GM23338 (cell line): ENCODE measurements at regions not wholly inside any gene's neighbourhood (a gene's known extent, or its start where the extent isn't known, plus 50 kb on each side); places are given as distances from the start of the nearest gene placed in this dataset.

Experiments
- ATAC-seq: fragments of 200-7000 bp; cut with Tn5 transposase; 3 replicates; pipeline ENCODE4 v1.9.1; 2020
- DNase-seq: peaks from one replicate; pipeline ENCODE4 v3.0.0-alpha.2; 2015; ENCODE audit warnings: low spot score
- H2AFZ ChIP-seq: fragments of 200-600 bp; sonication (generic); 2 replicates; pipeline ENCODE4 v1.8.0; 2016; ENCODE audit warnings: antibody characterized with exemption, mild to moderate bottlenecking, moderate library complexity
- H3F3A ChIP-seq: fragments of 200-600 bp; sonication (generic); replicated peaks from 2 replicates; pipeline ENCODE4 v1.8.0; 2017; ENCODE audit warnings: antibody characterized with exemption, mixed run types, low read depth
- H3K27ac ChIP-seq: fragments of 200-600 bp; sonication (generic); 2 replicates; pipeline ENCODE4 v1.6.1; 2016; ENCODE audit warnings: low read depth
- H3K27me3 ChIP-seq: fragments of 200-600 bp; sonication (generic); 2 replicates; pipeline ENCODE4 v1.8.0; 2016; ENCODE audit warnings: mild to moderate bottlenecking, mixed run types, moderate library complexity; ENCODE audit not compliant: insufficient read depth
- H3K36me3 ChIP-seq: fragments of 200-600 bp; sonication (generic); 2 replicates; pipeline ENCODE4 v1.8.0; 2016; ENCODE audit warnings: mild to moderate bottlenecking; ENCODE audit not compliant: insufficient read depth
- H3K4me1 ChIP-seq: fragments of 200-600 bp; sonication (generic); 2 replicates; pipeline ENCODE4 v1.8.0; 2016; ENCODE audit warnings: mild to moderate bottlenecking, moderate library complexity; ENCODE audit not compliant: insufficient read depth
- H3K4me2 ChIP-seq: fragments of 200-600 bp; sonication (generic); 2 replicates; pipeline ENCODE4 v1.7.1; 2017; ENCODE audit warnings: mixed run types
- H3K4me3 ChIP-seq: fragments of 200-600 bp; sonication (generic); 2 replicates; pipeline ENCODE4 v1.6.1; 2016; ENCODE audit warnings: mixed run types
- H3K79me2 ChIP-seq: fragments of 200-600 bp; sonication (generic); replicated peaks from 2 replicates; pipeline ENCODE4 v1.8.0; 2017; ENCODE audit warnings: mild to moderate bottlenecking; ENCODE audit not compliant: insufficient read depth
- H3K9me2 ChIP-seq: fragments of 200-600 bp; sonication (generic); 2 replicates; pipeline ENCODE4 v1.8.0; 2017; ENCODE audit not compliant: insufficient read depth
- H4K20me1 ChIP-seq: fragments of 200-600 bp; sonication (generic); replicated peaks from 2 replicates; pipeline ENCODE4 v1.8.0; 2017; ENCODE audit warnings: mild to moderate bottlenecking; ENCODE audit not compliant: insufficient read depth
- H3K27ac Mint-ChIP-seq: 2 replicates; pipeline ENCODE4 v1.8.0; 2020; ENCODE audit warnings: inconsistent platforms, mild to moderate bottlenecking, moderate library complexity, mixed read lengths
- H3K27me3 Mint-ChIP-seq: 3 replicates; pipeline ENCODE4 v1.8.0; 2022; ENCODE audit warnings: low read depth, mild to moderate bottlenecking, moderate library complexity, mixed read lengths, inconsistent platforms; ENCODE audit not compliant: insufficient read depth, poor library complexity
- H3K36me3 Mint-ChIP-seq: 3 replicates; pipeline ENCODE4 v1.8.0; 2021; ENCODE audit warnings: low read depth, mild to moderate bottlenecking, inconsistent platforms, moderate library complexity, mixed read lengths
- H3K4me1 Mint-ChIP-seq: 3 replicates; pipeline ENCODE4 v1.8.0; 2020; ENCODE audit warnings: mild to moderate bottlenecking, inconsistent platforms, mixed read lengths
- H3K4me3 Mint-ChIP-seq: 3 replicates; pipeline ENCODE4 v1.8.0; 2021; ENCODE audit warnings: moderate library complexity, mild to moderate bottlenecking, inconsistent platforms, mixed read lengths
- H3K9me3 Mint-ChIP-seq: 3 replicates; pipeline ENCODE4 v1.8.0; 2020; ENCODE audit warnings: moderate library complexity, mild to moderate bottlenecking, inconsistent platforms, mixed read lengths
- CREB1 ChIP-seq: fragments of 250-450 bp; sonication (Bioruptor Pico); IDR thresholded peaks from 2 replicates; pipeline ENCODE4 v1.5.0; 2020; ENCODE audit warnings: low read depth, mild to moderate bottlenecking, moderate library complexity
- CTCF ChIP-seq, 2 experiments: fragments of 200-600 bp in 1 of 2; sonication (generic) in 1 of 2; conservative IDR thresholded peaks; 2 replicates each; pipeline versions ENCODE4 v1.5.1 to v1.6.1; 2016 to 2017; ENCODE audit warnings: antibody characterized with exemption in 2 of 2, low read depth in 2 of 2, mild to moderate bottlenecking in 2 of 2, moderate library complexity in 1 of 2
- ETS1 ChIP-seq: IDR thresholded peaks from 2 replicates; pipeline ENCODE4 v1.6.1; 2016; ENCODE audit warnings: antibody characterized with exemption
- EZH2 ChIP-seq: fragments of 200-600 bp; sonication (generic); IDR thresholded peaks from one replicate; pipeline ENCODE4 v1.8.0; 2017; ENCODE audit warnings: antibody characterized with exemption, mild to moderate bottlenecking, low read depth; ENCODE audit not compliant: unreplicated experiment
- EZH2phosphoT487 ChIP-seq: fragments of 200-600 bp; sonication (generic); IDR thresholded peaks from one replicate; pipeline ENCODE4 v1.8.1; 2018; ENCODE audit warnings: antibody characterized with exemption; ENCODE audit not compliant: unreplicated experiment
- JUNB ChIP-seq: IDR thresholded peaks from one replicate; pipeline ENCODE4 v1.6.1; 2016; ENCODE audit warnings: antibody characterized with exemption; ENCODE audit not compliant: unreplicated experiment
- NANOG ChIP-seq: IDR thresholded peaks from 2 replicates; pipeline ENCODE4 v1.6.1; 2016; ENCODE audit warnings: antibody characterized with exemption, borderline replicate concordance
- POLR2AphosphoS5 ChIP-seq: IDR thresholded peaks from 2 replicates; pipeline ENCODE4 v1.6.1; 2016; ENCODE audit warnings: antibody characterized with exemption, low read depth
- REST ChIP-seq: IDR thresholded peaks from one replicate; pipeline ENCODE4 v1.6.1; 2018; ENCODE audit warnings: antibody characterized with exemption; ENCODE audit not compliant: unreplicated experiment
- STAT1 ChIP-seq: IDR thresholded peaks from one replicate; pipeline ENCODE4 v1.6.1; 2016; ENCODE audit warnings: antibody characterized with exemption; ENCODE audit not compliant: unreplicated experiment
- ZNF114 ChIP-seq: fragments of 250-450 bp; sonication (Bioruptor Pico); IDR thresholded peaks from 2 replicates; pipeline ENCODE4 v1.5.0; 2020; ENCODE audit warnings: mild to moderate bottlenecking, moderate library complexity
- ZNF331 ChIP-seq: fragments of 250-450 bp; sonication (Bioruptor Pico); IDR thresholded peaks from 2 replicates; pipeline ENCODE4 v1.5.0; 2020; ENCODE audit warnings: low read depth, mild to moderate bottlenecking, moderate library complexity
- ZNF462 ChIP-seq: fragments of 250-450 bp; sonication (Bioruptor Pico); IDR thresholded peaks from 2 replicates; pipeline ENCODE4 v1.5.0; 2020; ENCODE audit warnings: mild to moderate bottlenecking, moderate library complexity

- H3K79me2 ChIP-seq = no peaks in the 10 kb centered on the region
- no peaks in the 10 kb centered on the region for H3K27me3 Mint-ChIP-seq
- H2AFZ ChIP-seq = no peak overlapping the region
- H3K4me1 Mint-ChIP-seq = no peaks in the 10 kb centered on the region
- no peak overlapping the region for H3K4me3 ChIP-seq
- ATAC-seq (no peak), DNase-seq (no peak)
- no peaks in the 10 kb centered on the region for H3K27me3 ChIP-seq
- H3K27ac Mint-ChIP-seq = no peak overlapping the region
- no peaks in the 10 kb centered on the region for H3K36me3 ChIP-seq
- no peaks in the 10 kb centered on the region for H4K20me1 ChIP-seq
- H3K9me3 Mint-ChIP-seq = peaks cover 20% of the 10 kb centered on the region; the same call in 2 of the 3 replicates
- H3K4me1 ChIP-seq = no peaks in the 10 kb centered on the region
- H3K4me3 Mint-ChIP-seq = no peak overlapping the region
- TF ChIP-seq POLR2AphosphoS5 (no peak), NANOG (no peak), CREB1 (no peak), ZNF462 (CRISPR knock-in tag) (no peak), CTCF (conservative IDR thresholded peaks at IDR 0.05; ENCODE audit: low read depth in 2 of 2) (no peak), REST (no peak), STAT1 (no peak), EZH2 (no peak), JUNB (no peak), EZH2phosphoT487 (no peak), ZNF114 (CRISPR knock-in tag) (no peak), ZNF331 (CRISPR knock-in tag) (no peak), ETS1 (no peak)
- no peak overlapping the region for H3K27ac ChIP-seq
- no peaks in the 10 kb centered on the region for H3F3A ChIP-seq
- H3K36me3 Mint-ChIP-seq = peaks cover 13% of the 10 kb centered on the region
- H3K4me2 ChIP-seq = no peak overlapping the region
- H3K9me2 ChIP-seq = 0 out of 2 replicates have a peak, but pooled peaks cover 8% of the 10 kb centered on the region
These were observed 728.3 kb downstream of the TMTC2 start for GRCh38 chr12:83414981-83415380.
